ENCODE measurements at regions not wholly inside any gene's neighbourhood (a gene's known extent, or its start where the extent isn't known, plus 50 kb on each side); places are given as distances from the start of the nearest gene placed in this dataset.

DNA sequence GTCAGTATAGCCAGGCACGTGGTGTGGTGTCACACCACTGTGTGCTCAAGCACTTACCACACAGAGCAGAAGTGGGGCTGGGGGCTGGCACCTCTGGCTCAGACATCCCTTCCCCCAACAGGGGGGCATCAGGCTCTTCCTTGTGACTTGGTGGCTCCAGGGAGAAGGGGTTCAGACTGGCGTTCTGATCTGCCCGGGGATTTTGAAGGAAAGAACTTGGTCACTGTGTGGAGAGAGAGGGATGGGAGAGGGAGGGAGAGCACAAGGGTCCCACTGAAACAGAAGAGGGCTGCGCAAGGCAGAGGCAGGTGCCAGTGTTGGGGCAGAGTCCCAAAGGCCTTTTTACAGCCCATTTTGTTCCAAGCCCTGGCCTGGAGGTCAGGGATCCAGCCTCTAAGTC is 109.7 kb upstream of the ALDH1B1 start:
- no peaks in the 10 kb centered on the region for H4K20me1 ChIP-seq (ENCODE audit: insufficient read depth, low read length)
- H3K36me3 ChIP-seq (ENCODE audit: insufficient read depth, low read length), result no peaks in the 10 kb centered on the region
- TF ChIP-seq, protein P1, sequence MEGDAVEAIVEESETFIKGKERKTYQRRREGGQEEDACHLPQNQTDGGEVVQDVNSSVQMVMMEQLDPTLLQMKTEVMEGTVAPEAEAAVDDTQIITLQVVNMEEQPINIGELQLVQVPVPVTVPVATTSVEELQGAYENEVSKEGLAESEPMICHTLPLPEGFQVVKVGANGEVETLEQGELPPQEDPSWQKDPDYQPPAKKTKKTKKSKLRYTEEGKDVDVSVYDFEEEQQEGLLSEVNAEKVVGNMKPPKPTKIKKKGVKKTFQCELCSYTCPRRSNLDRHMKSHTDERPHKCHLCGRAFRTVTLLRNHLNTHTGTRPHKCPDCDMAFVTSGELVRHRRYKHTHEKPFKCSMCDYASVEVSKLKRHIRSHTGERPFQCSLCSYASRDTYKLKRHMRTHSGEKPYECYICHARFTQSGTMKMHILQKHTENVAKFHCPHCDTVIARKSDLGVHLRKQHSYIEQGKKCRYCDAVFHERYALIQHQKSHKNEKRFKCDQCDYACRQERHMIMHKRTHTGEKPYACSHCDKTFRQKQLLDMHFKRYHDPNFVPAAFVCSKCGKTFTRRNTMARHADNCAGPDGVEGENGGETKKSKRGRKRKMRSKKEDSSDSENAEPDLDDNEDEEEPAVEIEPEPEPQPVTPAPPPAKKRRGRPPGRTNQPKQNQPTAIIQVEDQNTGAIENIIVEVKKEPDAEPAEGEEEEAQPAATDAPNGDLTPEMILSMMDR (IDR thresholded peaks at IDR 0.05; ENCODE audit: borderline replicate concordance, extremely low read depth, low read length, poor library complexity, severe bottlenecking), result no peak
- no peak for TF ChIP-seq EZH2 (IDR thresholded peaks at IDR 0.05; ENCODE audit: borderline replicate concordance, low read depth, low read length, severe bottlenecking)

GRCh38 chr9:38281917-38282316 is 110.6 kb upstream of the ALDH1B1 start:
- no peak overlapping the region for H2AFZ ChIP-seq (ENCODE audit: low read depth, low read length)
- H3K9me3 ChIP-seq (ENCODE audit: insufficient read depth, low read length, severe bottlenecking), result no peaks in the 10 kb centered on the region
- H3K4me2 ChIP-seq (ENCODE audit: insufficient read depth, low read length), result no peak overlapping the region
- no peaks in the 10 kb centered on the region for H3K27me3 ChIP-seq (ENCODE audit: insufficient read depth, low read length, poor library complexity)
- no peak overlapping the region for H3K4me3 ChIP-seq (ENCODE audit: low read depth in 1 of 2, low read length in 2 of 2)
- no peak overlapping the region for H3K27ac ChIP-seq (ENCODE audit: low read length)
- H3K79me2 ChIP-seq (ENCODE audit: insufficient read depth, low read length), result no peaks in the 10 kb centered on the region
- no peak overlapping the region for H3K9ac ChIP-seq (ENCODE audit: low read depth, low read length)
- no peak for DNase-seq
- no peak for ATAC-seq (ENCODE audit: insufficient read depth, low read depth)
- TF ChIP-seq EZH2 (IDR thresholded peaks at IDR 0.05; ENCODE audit: borderline replicate concordance, low read depth, low read length, severe bottlenecking), result no peak
- TF ChIP-seq, protein P1 (IDR thresholded peaks at IDR 0.05; ENCODE audit: borderline replicate concordance, extremely low read depth, low read length, poor library complexity, severe bottlenecking), result no peak
- peaks cover 4% of the 10 kb centered on the region; the same call in 1 of the 2 replicates for H3K4me1 ChIP-seq (ENCODE audit: insufficient read depth, low read length)
- no peaks in the 10 kb centered on the region for H4K20me1 ChIP-seq (ENCODE audit: insufficient read depth, low read length)
- H3K36me3 ChIP-seq (ENCODE audit: insufficient read depth, low read length), result no peaks in the 10 kb centered on the region

More for the DNA sequence above, 109.7 kb upstream of the ALDH1B1 start:
- no peak for ATAC-seq (ENCODE audit: insufficient read depth, low read depth)
- Histone ChIP-seq H2AFZ (ENCODE audit: low read depth, low read length) (no peak overlapping the region), H3K9ac (ENCODE audit: low read depth, low read length) (no peak overlapping the region), H3K4me1 (ENCODE audit: insufficient read depth, low read length) (peaks cover 4% of the 10 kb centered on the region; the same call in 1 of the 2 replicates), H3K4me2 (ENCODE audit: insufficient read depth, low read length) (no peak overlapping the region), H3K9me3 (ENCODE audit: insufficient read depth, low read length, severe bottlenecking) (no peaks in the 10 kb centered on the region), H3K79me2 (ENCODE audit: insufficient read depth, low read length) (no peaks in the 10 kb centered on the region), H3K27me3 (ENCODE audit: insufficient read depth, low read length, poor library complexity) (no peaks in the 10 kb centered on the region), H3K4me3 (ENCODE audit: low read depth in 1 of 2, low read length in 2 of 2) (no peak overlapping the region), H3K27ac (ENCODE audit: low read length) (no peak overlapping the region)
- no peak for DNase-seq

DNA sequence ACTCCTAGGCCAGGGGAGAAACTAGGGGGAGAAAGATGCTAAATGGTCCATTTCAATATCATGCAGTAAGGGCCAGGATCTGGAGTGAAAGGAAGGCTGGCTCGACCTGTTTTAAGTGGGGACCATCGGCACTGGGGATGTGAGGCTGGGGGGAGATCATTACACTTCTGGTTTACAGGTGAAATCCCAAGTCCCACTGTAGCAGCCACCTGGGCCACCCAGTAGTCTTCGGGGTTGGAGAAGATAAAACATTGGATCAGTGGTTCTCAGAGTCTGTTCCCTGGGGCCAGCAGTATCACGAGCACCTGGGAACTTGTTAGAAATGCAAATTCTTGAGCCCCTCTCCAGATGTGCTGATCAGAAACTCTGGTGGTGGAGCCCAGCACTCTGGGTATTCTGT is 111.3 kb upstream of the ALDH1B1 start:
- Histone ChIP-seq H3K9ac (ENCODE audit: low read depth, low read length) (no peak overlapping the region), H3K4me1 (ENCODE audit: insufficient read depth, low read length) (peaks cover 4% of the 10 kb centered on the region; the same call in 1 of the 2 replicates), H3K4me3 (ENCODE audit: low read depth in 1 of 2, low read length in 2 of 2) (no peak overlapping the region), H3K27ac (ENCODE audit: low read length) (no peak overlapping the region), H3K4me2 (ENCODE audit: insufficient read depth, low read length) (no peak overlapping the region), H3K36me3 (ENCODE audit: insufficient read depth, low read length) (no peaks in the 10 kb centered on the region), H4K20me1 (ENCODE audit: insufficient read depth, low read length) (no peaks in the 10 kb centered on the region), H3K27me3 (ENCODE audit: insufficient read depth, low read length, poor library complexity) (no peaks in the 10 kb centered on the region), H3K9me3 (ENCODE audit: insufficient read depth, low read length, severe bottlenecking) (no peaks in the 10 kb centered on the region), H2AFZ (ENCODE audit: low read depth, low read length) (no peak overlapping the region), H3K79me2 (ENCODE audit: insufficient read depth, low read length) (no peaks in the 10 kb centered on the region)
- no peak for DNase-seq
- TF ChIP-seq, protein P1 (IDR thresholded peaks at IDR 0.05; ENCODE audit: borderline replicate concordance, extremely low read depth, low read length, poor library complexity, severe bottlenecking), result no peak
- TF ChIP-seq EZH2 (IDR thresholded peaks at IDR 0.05; ENCODE audit: borderline replicate concordance, low read depth, low read length, severe bottlenecking), result no peak
- ATAC-seq (ENCODE audit: insufficient read depth, low read depth), result no peak

All from DND-41 (cell line).